SK-N-SH (cell line): ENCODE measurements at regions not wholly inside any gene's neighbourhood (a gene's known extent, or its start where the extent isn't known, plus 50 kb on each side); places are given as distances from the start of the nearest gene placed in this dataset.

Source experiments
- CTCF ChIA-PET: fragments of 300-600, 350-600 bp; formaldehyde crosslinking; extraction: SDS; loops from one replicate; lab custom pipeline; 2021; lab: Yijun Ruan, JAX
- POLR2A ChIA-PET: fragments of 350-600 bp; sonication (Branson Sonifier 250); formaldehyde crosslinking; extraction: SDS; loops from one replicate; lab custom pipeline; 2020; ENCODE audit warnings: antibody characterized with exemption, inconsistent platforms; lab: Yijun Ruan, JAX
- DNase-seq: peaks from one replicate; pipeline ENCODE4 v3.0.0; 2012
- H2AFZ ChIP-seq: fragments of 200-600 bp; sonication (generic); 2 replicates; pipeline ENCODE4 v1.8.1; 2016; ENCODE audit warnings: antibody characterized with exemption, mild to moderate bottlenecking, low read depth
- H3F3A ChIP-seq: fragments of 200-600 bp; sonication (generic); replicated peaks from 2 replicates; pipeline ENCODE3; 2016; ENCODE audit warnings: antibody characterized with exemption, mild to moderate bottlenecking; ENCODE audit not compliant: insufficient read depth
- H3K27ac ChIP-seq, 2 experiments: fragments of 200-500 bp in 1 of 2; fragments of 200-600 bp in 1 of 2; sonication (Bioruptor generic) in 1 of 2; sonication (generic), shearing (Covaris generic) in 1 of 2; 2 replicates each; pipeline versions ENCODE4 v1.5.1 to v1.6.1; 2014 to 2016; ENCODE audit warnings: low read depth in 2 of 2, inconsistent platforms in 1 of 2, low read length in 1 of 2, mild to moderate bottlenecking in 1 of 2, mixed read lengths in 1 of 2
- H3K27me3 ChIP-seq: fragments of 200-600 bp; sonication (generic), shearing (Covaris generic); 2 replicates; pipeline ENCODE4 v1.6.1; 2016; ENCODE audit warnings: mixed run types; ENCODE audit not compliant: insufficient read depth
- H3K36me3 ChIP-seq, 2 experiments: fragments of 200-500 bp in 1 of 2; fragments of 200-600 bp in 1 of 2; sonication (Bioruptor generic) in 1 of 2; sonication (generic) in 1 of 2; replicated peaks in 1 of 2; 2 replicates each; pipeline versions ENCODE3 to v1.5.1; 2014 to 2016; ENCODE audit warnings: low read length in 1 of 2, mild to moderate bottlenecking in 1 of 2; ENCODE audit not compliant: insufficient read depth in 2 of 2, control insufficient read depth in 1 of 2
- H3K4me1 ChIP-seq, 2 experiments: fragments of 200-500 bp in 1 of 2; fragments of 200-600 bp in 1 of 2; sonication (Bioruptor generic) in 1 of 2; sonication (generic), shearing (Covaris generic) in 1 of 2; 2 replicates each; pipeline versions ENCODE4 v1.5.1 to v1.6.1; 2014 to 2016; ENCODE audit warnings: low read depth in 1 of 2, low read length in 1 of 2, mixed run types in 1 of 2; ENCODE audit not compliant: insufficient read depth in 2 of 2, control insufficient read depth in 1 of 2
- H3K4me2 ChIP-seq: fragments of 200-600 bp; sonication (generic), shearing (Covaris generic); 2 replicates; pipeline ENCODE4 v1.6.1; 2017; ENCODE audit warnings: mixed run types
- H3K4me3 ChIP-seq, 2 experiments: fragments of 200-500 bp in 1 of 2; fragments of 200-600 bp in 1 of 2; sonication (Bioruptor generic) in 1 of 2; sonication (generic), shearing (Covaris generic) in 1 of 2; 2 replicates each; pipeline versions ENCODE4 v1.5.1 to v1.8.1; 2014 to 2016; ENCODE audit warnings: low read depth in 2 of 2, inconsistent platforms in 1 of 2, low read length in 1 of 2, mild to moderate bottlenecking in 1 of 2, mixed read lengths in 1 of 2, moderate library complexity in 1 of 2
- H3K79me2 ChIP-seq: fragments of 200-600 bp; sonication (generic); 2 replicates; pipeline ENCODE4 v1.8.1; 2017; ENCODE audit warnings: mild to moderate bottlenecking; ENCODE audit not compliant: insufficient read depth
- H3K9ac ChIP-seq: fragments of 200-600 bp; sonication (generic); 2 replicates; pipeline ENCODE4 v1.6.1; 2017; ENCODE audit warnings: mixed run types
- H3K9me2 ChIP-seq: fragments of 200-600 bp; sonication (generic); 2 replicates; pipeline ENCODE4 v1.6.1; 2017; ENCODE audit warnings: mixed run types
- H3K9me3 ChIP-seq: fragments of 200-600 bp; sonication (generic); 2 replicates; pipeline ENCODE4 v1.6.1; 2017; ENCODE audit warnings: mixed run types, mild to moderate bottlenecking, moderate library complexity
- H4K20me1 ChIP-seq: fragments of 200-600 bp; sonication (generic); 2 replicates; pipeline ENCODE4 v1.6.1; 2017; ENCODE audit warnings: mild to moderate bottlenecking, mixed run types; ENCODE audit not compliant: insufficient read depth
- CTCF ChIP-seq: fragments of 200-600 bp; sonication (generic); IDR thresholded peaks from 2 replicates; pipeline ENCODE4 v1.6.1; 2017; ENCODE audit warnings: antibody characterized with exemption, mild to moderate bottlenecking, moderate library complexity
- EZH2phosphoT487 ChIP-seq: fragments of 200-600 bp; sonication (generic); IDR thresholded peaks from 2 replicates; pipeline ENCODE4 v1.6.1; 2017; ENCODE audit warnings: low read depth, mixed run types, mild to moderate bottlenecking, antibody characterized with exemption, moderate library complexity, borderline replicate concordance
- FOXM1 ChIP-seq: IDR thresholded peaks from 2 replicates; pipeline ENCODE4 v1.4.0; 2012; ENCODE audit warnings: low read depth, mild to moderate bottlenecking
- MAX ChIP-seq: IDR thresholded peaks from 2 replicates; pipeline ENCODE4 v1.4.0; 2012; ENCODE audit warnings: low read depth
- PBX3 ChIP-seq: IDR thresholded peaks from 2 replicates; pipeline ENCODE4; 2012
- POLR2AphosphoS5 ChIP-seq: IDR thresholded peaks from 2 replicates; pipeline ENCODE4 v1.6.1; 2012; ENCODE audit warnings: low read depth, low read length
- RAD21 ChIP-seq: IDR thresholded peaks from 2 replicates; pipeline ENCODE4 v1.6.1; 2012; ENCODE audit warnings: mild to moderate bottlenecking, low read length
- TAF1 ChIP-seq: IDR thresholded peaks from 2 replicates; pipeline ENCODE4 v1.6.1; 2012; ENCODE audit warnings: low read depth, mild to moderate bottlenecking, low read length, moderate library complexity, borderline replicate concordance
- TCF12 ChIP-seq: IDR thresholded peaks from 2 replicates; pipeline ENCODE4 v1.4.0; 2012
- YY1 ChIP-seq: IDR thresholded peaks from 2 replicates; pipeline ENCODE4 v1.4.0; 2012; ENCODE audit warnings: low read depth, mild to moderate bottlenecking
- WGBS: methylation state at CpG from one replicate; pipeline ENCODE4 v1.1.6; 2017; ENCODE audit warnings: low lambda C conversion rate; 5-methylcytosine and 5-hydroxymethylcytosine counted together

- WGBS, result 40% methylated on average over 2 of the region's 3 CpGs
- Histone ChIP-seq H3K4me1 (no peaks in the 10 kb centered on the region), H3K4me2 (no peak overlapping the region), H2AFZ (no peak overlapping the region), H3K9me3 (no peaks in the 10 kb centered on the region), H3K4me3 (no peak overlapping the region), H3K27me3 (no peaks in the 10 kb centered on the region), H3K9ac (no peak overlapping the region), H4K20me1 (no peaks in the 10 kb centered on the region), H3F3A (no peaks in the 10 kb centered on the region), H3K36me3 (no peaks in the 10 kb centered on the region), H3K27ac (no peak overlapping the region)
- CTCF ChIA-PET, result no interaction called here
- POLR2A ChIA-PET, result no interaction called here
- no peak for DNase-seq
- TF ChIP-seq EZH2phosphoT487 (no peak), TAF1 (no peak), FOXM1 (no peak), MAX (no peak), PBX3 (no peak), CTCF (no peak), TCF12 (no peak), POLR2AphosphoS5 (no peak)
- TF ChIP-seq, all 33 proteins: peak for 0
- no peaks in the 10 kb centered on the region for H3K79me2 ChIP-seq
- no peaks in the 10 kb centered on the region for H3K9me2 ChIP-seq
Observed at GRCh38 chr9:31065691-31066090, 1318.8 kb upstream of the ACO1 start.

- Histone ChIP-seq H3K36me3 (no peaks in the 10 kb centered on the region), H3F3A (no peaks in the 10 kb centered on the region), H3K9me2 (no peaks in the 10 kb centered on the region), H3K79me2 (no peaks in the 10 kb centered on the region), H2AFZ (no peak overlapping the region), H3K27me3 (no peaks in the 10 kb centered on the region), H3K9ac (no peak overlapping the region), H3K4me3 (no peak overlapping the region), H3K27ac (no peak overlapping the region), H3K4me2 (no peak overlapping the region), H3K9me3 (no peaks in the 10 kb centered on the region), H4K20me1 (no peaks in the 10 kb centered on the region), H3K4me1 (no peaks in the 10 kb centered on the region)
- no peak for DNase-seq
- ChIA-PET CTCF (no interaction called here), POLR2A (no interaction called here)
- no peak for TF ChIP-seq YY1
- no peak for TF ChIP-seq RAD21
- 22% methylated on average over 2 of the region's 2 CpGs for WGBS
Observed at GRCh38 chr9:31067418-31067817, 1317.0 kb upstream of the ACO1 start.
